HG02588 (cell line): ENCODE measurements at regions not wholly inside any gene's neighbourhood (a gene's known extent, or its start where the extent isn't known, plus 50 kb on each side); places are given as distances from the start of the nearest gene placed in this dataset.
"Not testable (repeated sequence)": the region's sequence is repeated elsewhere in the genome, so short reads cannot be mapped to it uniquely, and the experiment has no call there.

Experiments
- ATAC-seq: cut with Tn5 transposase; IDR thresholded peaks from one replicate; pipeline ENCODE4 v1.9.1; 2021; ENCODE audit warnings: mild to moderate bottlenecking, moderate library complexity; ENCODE audit not compliant: unreplicated experiment

- peak; percentile 68 for ATAC-seq
These were observed 605.4 kb downstream of the TLE1 start for GRCh38 chr9:81083854-81084512.

GRCh38 chr9:81083067-81083466 lies 606.3 kb downstream of the TLE1 start:
- no peak for ATAC-seq

GRCh38 chr9:81082221-81082620 lies 607.1 kb downstream of the TLE1 start:
- no peak for ATAC-seq

GRCh38 chr9:81080900-81081299 lies 608.4 kb downstream of the TLE1 start:
- no peak for ATAC-seq

GRCh38 chr9:81080185-81080584 lies 609.2 kb downstream of the TLE1 start:
- ATAC-seq = no peak

GRCh38 chr9:81079055-81079454 lies 610.3 kb downstream of the TLE1 start:
- ATAC-seq = no peak

- no peak for ATAC-seq
These were observed 610.8 kb downstream of the TLE1 start for GRCh38 chr9:81078555-81078954.

- ATAC-seq = peak; percentile 75
These were observed 611.8 kb downstream of the TLE1 start for GRCh38 chr9:81077572-81077971.

- ATAC-seq = no peak
These were observed 613.2 kb downstream of the TLE1 start for GRCh38 chr9:81076131-81076530.

GRCh38 chr9:81074221-81074620 lies 615.1 kb downstream of the TLE1 start:
- ATAC-seq = no peak

GRCh38 chr9:81073821-81074220 lies 615.5 kb downstream of the TLE1 start:
- no peak for ATAC-seq

- no peak for ATAC-seq
These were observed 616.6 kb downstream of the TLE1 start for GRCh38 chr9:81072758-81073157.

GRCh38 chr9:81071108-81071507 lies 618.2 kb downstream of the TLE1 start:
- ATAC-seq = no peak

- no peak for ATAC-seq
These were observed 618.7 kb downstream of the TLE1 start for GRCh38 chr9:81070689-81071088.

GRCh38 chr9:81069923-81070322 lies 619.4 kb downstream of the TLE1 start:
- ATAC-seq = no peak

- ATAC-seq = no peak
These were observed 620.1 kb downstream of the TLE1 start for GRCh38 chr9:81069038-81069795.

- not testable (repeated sequence) for ATAC-seq
These were observed 626.4 kb downstream of the TLE1 start for GRCh38 chr9:81062995-81063394.

- no peak for ATAC-seq
These were observed 630.6 kb downstream of the TLE1 start for GRCh38 chr9:81058782-81059181.

GRCh38 chr9:81053298-81054025 lies 635.9 kb downstream of the TLE1 start:
- no peak for ATAC-seq

GRCh38 chr9:81052846-81053245 lies 636.5 kb downstream of the TLE1 start:
- no peak for ATAC-seq

GRCh38 chr9:81047280-81047679 lies 642.1 kb downstream of the TLE1 start:
- ATAC-seq = no peak

GRCh38 chr9:81045658-81046057 lies 643.7 kb downstream of the TLE1 start:
- ATAC-seq = no peak
